Activated T-cell treated with anti-CD3 and anti-CD28 coated beads, Interleukin-2, amount 50 U/mL, for 72 hours (primary cell): ENCODE measurements at regions not wholly inside any gene's neighbourhood (a gene's known extent, or its start where the extent isn't known, plus 50 kb on each side); places are given as distances from the start of the nearest gene placed in this dataset.

Experiments
- ATAC-seq, 2 donors: fragments of 150-1000 bp; cut with Tn5 transposase; replicated peaks in 1 of 2; 2 replicates each; pipeline ENCODE4 v1.10.0; 2021; ENCODE audit warnings: moderate library complexity in 2 of 2, mild to moderate bottlenecking in 1 of 2
- DNase-seq, 2 donors: peaks; one replicate each; pipeline ENCODE4 v3.0.0; 2021 to 2022; ENCODE audit warnings: mixed read lengths in 1 of 2
- H3K27ac Mint-ChIP-seq: one replicate; pipeline ENCODE4 v1.8.0; 2022; ENCODE audit warnings: mild to moderate bottlenecking, moderate library complexity, mixed read lengths
- H3K27me3 Mint-ChIP-seq: one replicate; pipeline ENCODE4 v1.8.0; 2022; ENCODE audit warnings: low read depth, mixed read lengths
- H3K36me3 Mint-ChIP-seq, 2 donors: one replicate each; pipeline ENCODE4 v1.8.0; 2022; ENCODE audit warnings: mixed read lengths in 2 of 2, mild to moderate bottlenecking in 1 of 2; ENCODE audit not compliant: insufficient read depth in 2 of 2
- H3K4me1 Mint-ChIP-seq: one replicate; pipeline ENCODE4 v1.8.0; 2022; ENCODE audit warnings: low read depth, mixed read lengths
- H3K4me3 Mint-ChIP-seq, 2 donors: one replicate each; pipeline ENCODE4 v1.8.0; 2022; ENCODE audit warnings: mild to moderate bottlenecking in 2 of 2, mixed read lengths in 2 of 2, moderate library complexity in 2 of 2
- H3K9me3 Mint-ChIP-seq, 2 donors: one replicate each; pipeline ENCODE4 v1.8.0; 2022; ENCODE audit warnings: mixed read lengths in 2 of 2

DNA sequence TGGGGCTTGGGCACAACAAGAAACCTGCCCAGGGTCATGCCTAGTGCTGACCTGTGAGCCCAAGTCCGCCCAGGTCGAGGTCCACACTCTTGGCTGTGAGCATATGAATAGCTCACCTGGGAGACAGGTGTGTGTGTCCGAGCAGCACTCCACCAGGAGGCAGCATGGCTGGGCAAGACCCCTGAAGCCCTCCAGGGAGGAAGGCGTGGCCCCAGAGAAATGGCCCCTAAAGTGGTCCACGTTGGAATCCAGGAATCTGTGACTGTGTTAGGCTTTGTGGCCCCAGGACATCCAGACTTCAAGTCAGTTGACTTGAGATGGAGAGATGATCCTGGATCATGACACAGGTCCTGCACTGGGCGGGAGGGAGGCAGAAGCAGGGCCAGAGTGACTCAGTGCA, 138.8 kb downstream of the CPZ start:
- no peak for ATAC-seq
- Mint-ChIP-seq H3K27ac (no peak overlapping the region), H3K9me3 (no peaks in the 10 kb centered on the region), H3K36me3 (no peaks in the 10 kb centered on the region), H3K4me3 (no peak overlapping the region), H3K27me3 (no peaks in the 10 kb centered on the region), H3K4me1 (no peaks in the 10 kb centered on the region)
- no peak for DNase-seq

DNA sequence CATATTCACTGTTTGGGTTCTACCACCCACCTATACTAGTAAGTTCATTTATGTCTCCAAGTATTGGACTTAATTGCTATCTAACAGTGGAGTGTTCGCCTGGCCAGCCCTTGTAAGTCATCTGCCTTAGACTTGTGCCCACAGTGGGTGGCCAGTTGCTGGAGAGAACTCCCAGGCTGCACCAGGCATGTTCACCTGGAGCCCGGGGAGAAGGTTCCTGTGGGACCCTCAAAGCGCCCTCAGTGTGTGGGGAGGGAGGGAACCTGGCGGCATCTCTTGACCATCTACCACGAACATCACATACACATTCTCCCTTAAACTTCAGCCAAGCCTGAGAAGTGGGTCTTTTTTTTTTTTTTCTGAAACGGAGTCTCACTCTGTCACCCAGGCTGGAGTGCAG, 138.1 kb downstream of the CPZ start:
- no peak for DNase-seq
- Mint-ChIP-seq H3K27ac (no peak overlapping the region), H3K9me3 (no peaks in the 10 kb centered on the region), H3K4me3 (no peak overlapping the region), H3K4me1 (no peaks in the 10 kb centered on the region), H3K27me3 (no peaks in the 10 kb centered on the region), H3K36me3 (no peaks in the 10 kb centered on the region)
- ATAC-seq = no peak

DNA sequence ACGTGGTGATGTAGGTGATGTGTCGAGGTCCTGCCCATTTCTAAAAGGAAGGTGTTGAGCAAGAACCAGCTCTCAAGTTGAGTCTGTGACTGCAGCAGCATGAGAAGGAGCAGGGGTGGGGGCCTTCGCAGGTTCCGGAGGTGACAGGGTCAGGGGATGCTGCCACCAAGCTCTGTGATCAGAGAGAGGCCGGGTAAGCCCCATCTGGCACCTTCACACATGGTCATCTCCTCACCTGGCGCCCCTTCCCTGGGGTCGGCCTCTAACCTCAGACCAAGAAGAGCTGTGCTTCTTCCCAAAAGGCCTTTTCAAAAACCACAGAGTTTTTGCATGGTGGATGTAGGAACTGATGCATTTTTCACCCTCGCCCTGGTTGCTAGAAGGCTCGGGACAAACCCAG, 137.6 kb downstream of the CPZ start:
- Mint-ChIP-seq H3K27me3 (no peaks in the 10 kb centered on the region), H3K27ac (no peak overlapping the region), H3K36me3 (no peaks in the 10 kb centered on the region), H3K9me3 (no peaks in the 10 kb centered on the region), H3K4me1 (no peaks in the 10 kb centered on the region), H3K4me3 (no peak overlapping the region)
- DNase-seq (no peak), ATAC-seq (no peak)

DNA sequence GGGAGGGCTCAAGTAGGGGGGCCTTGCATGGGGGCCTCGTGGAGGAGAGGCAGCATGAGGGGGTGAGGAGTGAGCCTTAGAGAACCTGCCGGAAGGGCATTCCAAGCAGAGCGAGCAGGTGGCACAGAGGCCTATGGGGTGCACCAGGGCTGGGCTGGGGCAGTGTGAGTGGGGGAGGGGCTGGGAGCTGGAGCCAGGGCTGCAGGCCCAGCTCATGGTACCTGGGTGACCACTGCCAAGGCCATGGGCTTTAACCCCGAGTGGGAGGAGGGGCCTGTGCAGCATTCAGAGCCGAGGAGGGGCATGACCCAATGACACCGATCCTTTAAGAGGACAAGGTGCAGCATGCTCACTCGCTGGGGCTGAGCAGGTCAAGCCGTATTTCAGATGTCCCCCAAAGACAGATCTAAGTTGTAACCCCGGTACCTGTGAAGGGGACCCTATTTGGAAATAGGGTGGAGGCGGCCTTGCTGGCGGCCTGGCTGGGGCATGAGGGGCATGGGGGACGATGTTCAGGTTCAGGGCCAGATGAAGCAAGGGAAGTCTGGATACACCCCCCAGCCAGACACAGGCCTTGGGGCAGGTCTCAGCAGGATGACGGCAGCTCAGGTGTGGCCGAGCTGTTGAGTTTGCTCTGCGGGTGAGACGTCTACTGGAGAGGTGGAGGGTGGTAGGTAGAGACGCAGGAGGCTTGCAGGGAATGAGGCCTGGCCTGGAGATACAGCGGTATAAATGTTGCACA, 137.0 kb downstream of the CPZ start:
- H3K4me3 Mint-ChIP-seq = no peak overlapping the region

DNA sequence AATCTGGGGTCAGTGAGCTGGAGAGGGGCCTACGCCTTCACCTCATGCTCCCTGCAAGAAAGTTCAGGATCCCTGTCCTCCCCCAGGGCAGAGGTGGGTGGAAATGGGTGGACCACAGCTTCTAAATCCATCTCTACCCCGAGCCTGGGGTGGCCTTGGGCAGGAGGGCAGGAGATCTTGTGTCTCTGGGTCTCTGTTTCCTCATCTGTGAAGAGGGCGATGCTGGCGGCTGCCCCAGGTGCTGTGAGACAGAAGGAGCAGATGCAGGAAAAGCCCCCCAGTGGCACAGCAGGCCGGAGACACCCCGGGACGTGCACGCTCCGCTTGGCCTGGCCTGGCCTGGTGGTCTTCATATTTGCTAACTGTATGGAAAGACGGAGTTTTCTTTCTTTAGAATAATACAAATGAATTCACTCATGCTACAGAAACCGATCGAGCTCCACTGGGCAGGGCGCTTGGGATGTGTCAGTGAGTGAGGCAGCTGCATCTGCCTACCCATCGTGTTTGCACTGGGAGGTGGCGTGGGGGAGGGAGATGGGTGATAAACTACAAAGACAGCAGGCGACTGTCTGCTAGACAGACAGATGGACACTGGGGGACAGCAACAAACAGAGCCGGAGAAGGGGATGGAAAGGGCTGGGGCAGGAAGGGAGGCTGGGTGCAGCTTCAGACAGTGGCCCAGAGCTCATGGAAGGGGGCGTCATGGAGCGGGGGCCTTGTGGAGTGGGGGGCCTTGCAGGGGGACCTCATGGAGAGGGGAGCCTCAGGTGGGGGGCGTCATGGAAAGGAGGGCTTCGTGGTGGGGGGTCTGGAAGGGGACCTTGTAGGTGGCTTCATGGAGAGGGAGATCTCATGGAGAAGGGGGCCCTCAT, 136.2 kb downstream of the CPZ start:
- Mint-ChIP-seq H3K27ac (no peak overlapping the region), H3K4me3 (no peak overlapping the region), H3K9me3 (no peaks in the 10 kb centered on the region), H3K4me1 (no peaks in the 10 kb centered on the region), H3K27me3 (no peaks in the 10 kb centered on the region), H3K36me3 (no peaks in the 10 kb centered on the region)
- ATAC-seq = no peak
- DNase-seq = no peak

More for the DNA sequence above, 137.0 kb downstream of the CPZ start:
- DNase-seq = no peak
- Mint-ChIP-seq H3K36me3 (no peaks in the 10 kb centered on the region), H3K4me1 (no peaks in the 10 kb centered on the region), H3K9me3 (no peaks in the 10 kb centered on the region), H3K27ac (no peak overlapping the region), H3K27me3 (no peaks in the 10 kb centered on the region)
- ATAC-seq = no peak

DNA sequence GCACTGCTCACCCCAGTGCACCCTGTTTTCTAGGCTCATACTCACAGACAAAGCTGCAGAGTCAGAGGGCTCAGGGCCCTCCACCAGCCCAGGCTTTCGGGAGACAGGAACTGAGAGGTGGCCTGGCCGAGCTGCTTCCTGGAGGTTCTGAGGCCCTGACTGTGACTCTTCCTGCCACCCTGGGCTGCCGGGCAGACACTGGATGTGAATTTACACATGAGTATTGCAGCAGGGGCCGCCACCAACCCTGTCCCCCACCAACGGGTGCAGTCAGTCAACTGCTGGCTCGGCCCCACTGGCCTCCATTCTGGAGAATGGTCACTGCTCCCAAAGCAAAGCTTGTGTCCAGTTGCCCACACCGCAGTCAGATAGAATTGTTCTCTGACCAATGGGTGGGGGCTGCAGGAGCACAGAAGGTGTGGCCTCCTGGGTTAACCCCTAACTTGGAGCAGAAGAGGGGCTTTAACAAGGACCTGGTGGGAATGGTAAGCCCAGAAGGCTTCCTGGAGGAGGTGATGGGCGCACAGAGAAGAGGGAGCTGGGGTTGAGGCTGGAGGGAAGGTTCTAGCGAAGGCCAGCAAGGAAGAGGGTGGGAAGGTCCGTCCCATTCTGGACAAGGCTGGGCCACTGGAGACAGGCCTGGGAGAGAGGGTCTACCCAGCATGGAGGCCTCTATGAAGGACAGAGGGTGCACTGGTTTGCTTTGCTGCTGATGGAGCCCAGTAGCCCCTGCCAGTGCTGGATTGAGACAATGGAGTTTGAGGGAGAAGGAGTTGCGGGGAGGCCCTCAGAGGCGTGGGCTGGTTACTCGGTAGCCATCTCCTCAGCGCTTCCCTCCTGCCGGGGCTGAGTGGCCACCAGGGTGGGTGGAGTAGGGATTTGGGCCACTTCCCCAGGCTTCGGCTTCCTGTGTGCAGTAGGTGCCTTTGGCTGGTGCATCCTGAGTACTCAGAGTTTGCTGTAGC, 135.3 kb downstream of the CPZ start:
- ATAC-seq (no peak), DNase-seq (no peak)
- H3K4me1 Mint-ChIP-seq = no peaks in the 10 kb centered on the region
- no peak overlapping the region for H3K27ac Mint-ChIP-seq
- H3K36me3 Mint-ChIP-seq = no peaks in the 10 kb centered on the region
- H3K4me3 Mint-ChIP-seq = no peak overlapping the region
- H3K9me3 Mint-ChIP-seq = no peaks in the 10 kb centered on the region
- H3K27me3 Mint-ChIP-seq = no peaks in the 10 kb centered on the region

DNA sequence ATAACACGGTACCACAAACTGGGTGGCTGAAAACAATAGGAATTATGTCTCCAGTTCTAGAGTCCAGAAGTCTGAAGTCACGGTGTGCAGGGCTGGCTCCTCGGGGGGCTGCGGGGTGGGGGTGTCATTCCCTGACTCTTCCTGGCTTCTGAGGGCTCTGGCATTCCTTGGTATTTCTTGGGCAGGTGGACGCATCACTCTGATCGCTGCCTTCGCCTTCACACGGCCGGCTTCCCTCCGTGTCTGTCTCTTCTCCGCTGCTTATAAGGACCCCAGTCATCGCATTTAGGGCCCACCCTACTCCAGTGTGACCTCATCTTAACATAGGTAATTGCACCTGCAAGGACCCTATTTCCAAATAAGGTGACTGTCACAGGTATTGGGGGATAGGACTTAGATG, 134.6 kb downstream of the CPZ start:
- no peak overlapping the region for H3K27ac Mint-ChIP-seq
- ATAC-seq (no peak), DNase-seq (no peak)
- H3K4me1 Mint-ChIP-seq = no peaks in the 10 kb centered on the region
- H3K4me3 Mint-ChIP-seq = no peak overlapping the region
- no peaks in the 10 kb centered on the region for H3K9me3 Mint-ChIP-seq
- no peaks in the 10 kb centered on the region for H3K36me3 Mint-ChIP-seq
- H3K27me3 Mint-ChIP-seq = no peaks in the 10 kb centered on the region

DNA sequence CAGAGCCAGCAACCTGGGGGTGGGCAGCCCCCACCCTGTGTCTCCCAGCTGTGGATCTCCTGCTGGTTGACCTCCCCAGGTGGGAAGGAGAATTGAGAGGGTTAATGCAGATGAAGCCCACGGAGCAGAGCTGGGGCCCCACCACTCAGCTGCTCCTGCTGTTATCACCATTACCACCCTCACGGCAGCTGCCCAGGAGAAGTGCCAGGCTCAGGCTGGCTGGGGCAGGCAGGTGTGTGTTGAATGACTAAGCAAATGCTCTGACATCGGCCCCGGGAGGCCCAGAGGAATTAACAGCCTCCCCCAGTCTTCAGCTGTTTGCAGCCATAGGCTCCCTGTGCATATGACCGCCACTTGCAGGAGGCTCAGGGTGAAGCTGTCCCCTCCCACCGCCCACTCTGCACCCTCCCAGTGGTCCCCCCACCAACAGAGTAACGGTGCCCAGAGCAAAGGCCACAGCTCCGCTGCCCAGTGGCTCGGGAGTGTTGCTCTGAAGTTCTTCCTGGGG, 133.8 kb downstream of the CPZ start:
- no peak for ATAC-seq
- Mint-ChIP-seq H3K27ac (no peak overlapping the region), H3K9me3 (no peaks in the 10 kb centered on the region)

DNA sequence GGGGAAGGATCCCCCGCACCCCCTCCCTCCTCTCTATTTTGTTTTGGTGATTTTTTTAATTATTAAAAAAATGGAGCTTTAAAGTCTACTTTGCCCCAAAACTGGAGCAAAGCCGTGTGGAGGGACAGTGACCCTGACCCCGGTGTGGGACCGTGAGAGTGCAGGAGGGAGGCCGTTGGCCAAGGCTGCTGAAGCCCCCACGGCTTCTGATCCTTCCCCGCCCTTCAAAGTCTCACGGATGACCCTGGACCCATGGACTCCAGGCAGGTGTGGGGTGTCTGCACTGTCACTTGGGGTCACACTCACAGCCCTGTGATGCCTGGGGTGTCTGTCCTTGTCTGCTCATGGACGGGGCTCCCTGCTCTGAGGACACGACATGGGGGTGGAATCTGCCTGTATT, 133.3 kb downstream of the CPZ start:
- no peak for ATAC-seq
- no peaks in the 10 kb centered on the region for H3K9me3 Mint-ChIP-seq
- no peak for DNase-seq
- no peak overlapping the region for H3K4me3 Mint-ChIP-seq
- H3K27ac Mint-ChIP-seq = no peak overlapping the region
- H3K36me3 Mint-ChIP-seq = no peaks in the 10 kb centered on the region
- no peaks in the 10 kb centered on the region for H3K27me3 Mint-ChIP-seq
- no peaks in the 10 kb centered on the region for H3K4me1 Mint-ChIP-seq

More for the DNA sequence above, 133.8 kb downstream of the CPZ start:
- no peak for DNase-seq
- no peak overlapping the region for H3K4me3 Mint-ChIP-seq
- H3K4me1 Mint-ChIP-seq = no peaks in the 10 kb centered on the region
- H3K36me3 Mint-ChIP-seq = no peaks in the 10 kb centered on the region
- no peaks in the 10 kb centered on the region for H3K27me3 Mint-ChIP-seq

DNA sequence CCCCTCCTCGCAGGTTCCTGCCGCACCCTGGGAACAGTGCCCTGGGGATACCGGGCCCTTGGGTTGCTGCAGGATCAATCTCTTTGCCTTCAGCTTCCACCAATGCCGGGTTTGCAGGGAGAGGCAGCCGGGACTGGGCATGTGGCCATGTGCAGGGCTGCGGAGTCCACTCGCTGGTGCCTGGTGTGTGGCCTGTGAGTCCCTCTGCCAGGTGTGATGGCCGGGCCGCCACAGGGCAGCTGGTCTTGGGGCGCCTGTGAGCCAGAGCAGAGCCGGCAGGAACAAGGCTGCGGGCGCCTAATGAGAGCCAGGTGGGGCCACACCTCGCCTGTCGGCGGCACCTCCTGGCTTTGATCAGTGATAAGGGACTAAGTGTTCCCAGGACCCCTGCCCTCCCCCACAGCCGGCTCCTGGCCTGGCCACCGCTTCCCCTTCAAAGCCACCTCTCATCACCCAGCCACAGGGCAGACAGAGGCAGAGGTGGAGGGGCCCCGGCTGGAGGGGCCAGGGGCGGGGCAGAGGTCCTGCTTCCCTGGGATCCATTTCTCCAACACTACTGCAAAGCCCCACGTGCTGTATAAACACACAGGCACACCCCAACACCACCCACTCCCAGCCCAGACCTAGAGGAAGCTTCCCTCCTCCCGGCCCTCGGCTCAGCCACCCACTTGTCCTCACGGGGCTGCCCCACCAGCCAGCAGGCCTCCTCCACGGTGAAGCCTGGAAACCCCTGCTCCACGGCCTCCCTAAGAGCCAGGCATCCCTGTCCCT, 132.7 kb downstream of the CPZ start:
- Mint-ChIP-seq H3K4me1 (no peaks in the 10 kb centered on the region), H3K4me3 (no peak overlapping the region), H3K36me3 (no peaks in the 10 kb centered on the region), H3K27me3 (no peaks in the 10 kb centered on the region), H3K27ac (no peak overlapping the region), H3K9me3 (no peaks in the 10 kb centered on the region)
- DNase-seq (no peak), ATAC-seq (no peak)

DNA sequence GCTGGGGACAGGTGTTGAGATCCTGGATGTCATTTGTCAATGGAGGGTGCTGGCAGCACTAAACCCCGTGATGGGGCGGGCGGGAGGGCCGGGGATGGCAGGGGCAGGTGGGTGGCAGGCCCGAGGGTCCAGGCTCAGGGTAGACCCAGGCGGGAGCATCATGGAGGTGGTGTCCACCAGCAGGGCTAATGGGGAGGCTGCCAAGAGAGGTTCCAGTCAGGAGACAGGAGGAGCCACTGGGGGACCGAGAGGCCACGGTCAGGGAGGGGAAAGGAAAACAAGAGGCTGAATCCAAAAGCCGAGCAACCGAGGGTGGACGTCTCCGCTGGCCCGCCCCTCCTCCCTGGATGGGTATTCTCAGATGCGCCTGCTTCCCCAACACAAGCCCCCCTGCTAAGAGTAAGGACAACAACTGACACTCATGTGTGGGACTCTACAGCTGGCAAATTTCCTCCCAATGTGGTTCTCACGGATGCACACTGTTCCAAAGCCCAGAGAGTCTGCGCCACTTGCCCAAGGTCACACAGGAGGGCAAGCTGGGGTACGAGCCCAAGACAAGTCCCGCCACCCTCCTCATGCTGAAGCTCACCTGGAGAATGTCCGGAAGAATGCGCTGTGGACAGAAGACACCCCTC, 132.0 kb downstream of the CPZ start:
- no peaks in the 10 kb centered on the region for H3K27me3 Mint-ChIP-seq
- no peak for DNase-seq
- H3K27ac Mint-ChIP-seq = no peak overlapping the region
- peaks cover 2% of the 10 kb centered on the region in 2 donors for H3K36me3 Mint-ChIP-seq
- no peak for ATAC-seq
- H3K4me3 Mint-ChIP-seq = no peak overlapping the region
- no peaks in the 10 kb centered on the region for H3K4me1 Mint-ChIP-seq
- H3K9me3 Mint-ChIP-seq = peaks cover 2% of the 10 kb centered on the region in 2 donors
